ENCODE measurements at regions not wholly inside any gene's neighbourhood (a gene's known extent, or its start where the extent isn't known, plus 50 kb on each side); places are given as distances from the start of the nearest gene placed in this dataset.
"Not testable (repeated sequence)": the region's sequence is repeated elsewhere in the genome, so short reads cannot be mapped to it uniquely, and the experiment has no call there.

- H2AFZ ChIP-seq (ENCODE audit: low read depth, low read length); H3K4ac ChIP-seq (ENCODE audit: low read depth in 1 of 2, low read length in 2 of 2); H2BK15ac ChIP-seq (ENCODE audit: low read depth, poor library complexity, severe bottlenecking); H3K27me3 ChIP-seq (ENCODE audit: control insufficient read depth in 1 of 2, insufficient read depth in 1 of 2, low read length in 2 of 2); H4K91ac ChIP-seq (ENCODE audit: low read length); H3K9me3 ChIP-seq (ENCODE audit: control insufficient read depth, low read length); H3K4me2 ChIP-seq (ENCODE audit: low read length, poor library complexity, severe bottlenecking); H3K9ac ChIP-seq (ENCODE audit: low read length); H3K4me3 ChIP-seq (ENCODE audit: insufficient read depth in 1 of 2, low read depth in 1 of 2, low read length in 2 of 2); H2BK12ac ChIP-seq (ENCODE audit: low read length in 2 of 2); H2BK5ac ChIP-seq (ENCODE audit: low read depth, low read length, poor library complexity, severe bottlenecking); H2BK120ac ChIP-seq (ENCODE audit: low read depth, low read length); H3K27ac ChIP-seq (ENCODE audit: low read length, poor library complexity, severe bottlenecking); H3K23ac ChIP-seq (ENCODE audit: low read length in 2 of 2); H3K36me3 ChIP-seq (ENCODE audit: control insufficient read depth in 1 of 2, insufficient read depth in 2 of 2, low read depth in 1 of 2, low read length in 2 of 2); H3K18ac ChIP-seq (ENCODE audit: low read depth in 1 of 2, low read length in 2 of 2); H3K79me1 ChIP-seq (replicated peaks; ENCODE audit: low read length, poor library complexity, severe bottlenecking); H3K4me1 ChIP-seq (ENCODE audit: control insufficient read depth, insufficient read depth, low read depth, low read length); H3K14ac ChIP-seq (ENCODE audit: low read length in 2 of 2); DNase-seq; H4K8ac ChIP-seq (ENCODE audit: low read length); H2AK5ac ChIP-seq (ENCODE audit: low read length, severe bottlenecking): not testable (repeated sequence)
- 95% methylated on average over 2 of the region's 4 CpGs for WGBS
Measured at GRCh38 chr10:21106931-21107330, 209.8 kb upstream of the NEBL start.

- H4K8ac ChIP-seq (ENCODE audit: low read length); H2BK5ac ChIP-seq (ENCODE audit: low read depth, low read length, poor library complexity, severe bottlenecking); H3K9me3 ChIP-seq (ENCODE audit: control insufficient read depth, low read length); H3K79me1 ChIP-seq (replicated peaks; ENCODE audit: low read length, poor library complexity, severe bottlenecking); H3K9ac ChIP-seq (ENCODE audit: low read length); H3K4ac ChIP-seq (ENCODE audit: low read depth in 1 of 2, low read length in 2 of 2); H2BK15ac ChIP-seq (ENCODE audit: low read depth, poor library complexity, severe bottlenecking); DNase-seq; H3K4me1 ChIP-seq (ENCODE audit: control insufficient read depth, insufficient read depth, low read depth, low read length); H2BK120ac ChIP-seq (ENCODE audit: low read depth, low read length); H2BK12ac ChIP-seq (ENCODE audit: low read length in 2 of 2); H3K23ac ChIP-seq (ENCODE audit: low read length in 2 of 2); H3K36me3 ChIP-seq (ENCODE audit: control insufficient read depth in 1 of 2, insufficient read depth in 2 of 2, low read depth in 1 of 2, low read length in 2 of 2); H3K4me3 ChIP-seq (ENCODE audit: insufficient read depth in 1 of 2, low read depth in 1 of 2, low read length in 2 of 2); H3K27ac ChIP-seq (ENCODE audit: low read length, poor library complexity, severe bottlenecking); H3K27me3 ChIP-seq (ENCODE audit: control insufficient read depth in 1 of 2, insufficient read depth in 1 of 2, low read length in 2 of 2); H2AK5ac ChIP-seq (ENCODE audit: low read length, severe bottlenecking); H4K91ac ChIP-seq (ENCODE audit: low read length); H2AFZ ChIP-seq (ENCODE audit: low read depth, low read length); H3K4me2 ChIP-seq (ENCODE audit: low read length, poor library complexity, severe bottlenecking); H3K14ac ChIP-seq (ENCODE audit: low read length in 2 of 2); H3K18ac ChIP-seq (ENCODE audit: low read depth in 1 of 2, low read length in 2 of 2): not testable (repeated sequence)
- WGBS: 90% methylated on average over 3 of the region's 3 CpGs
Measured at GRCh38 chr10:21105331-21105730, 208.2 kb upstream of the NEBL start.

- Histone ChIP-seq H3K4me2 (ENCODE audit: low read length, poor library complexity, severe bottlenecking) (no peak overlapping the region), H3K36me3 (ENCODE audit: control insufficient read depth in 1 of 2, insufficient read depth in 2 of 2, low read depth in 1 of 2, low read length in 2 of 2) (no peaks in the 10 kb centered on the region), H3K9ac (ENCODE audit: low read length) (peak overlapping the region; percentile 42), H4K91ac (ENCODE audit: low read length) (no peak overlapping the region), H2BK12ac (ENCODE audit: low read length in 2 of 2) (no peak overlapping the region), H3K9me3 (ENCODE audit: control insufficient read depth, low read length) (no peaks in the 10 kb centered on the region), H3K18ac (ENCODE audit: low read depth in 1 of 2, low read length in 2 of 2) (no peak overlapping the region), H3K23ac (ENCODE audit: low read length in 2 of 2) (no peak overlapping the region), H2AK5ac (ENCODE audit: low read length, severe bottlenecking) (no peak overlapping the region), H3K79me1 (replicated peaks; ENCODE audit: low read length, poor library complexity, severe bottlenecking) (no peaks in the 10 kb centered on the region), H2BK15ac (ENCODE audit: low read depth, poor library complexity, severe bottlenecking) (no peak overlapping the region), H3K4ac (ENCODE audit: low read depth in 1 of 2, low read length in 2 of 2) (no peak overlapping the region), H4K8ac (ENCODE audit: low read length) (no peak overlapping the region), H2BK5ac (ENCODE audit: low read depth, low read length, poor library complexity, severe bottlenecking) (no peak overlapping the region), H3K27ac (ENCODE audit: low read length, poor library complexity, severe bottlenecking) (no peak overlapping the region), H2BK120ac (ENCODE audit: low read depth, low read length) (no peak overlapping the region), H3K4me1 (ENCODE audit: control insufficient read depth, insufficient read depth, low read depth, low read length) (no peaks in the 10 kb centered on the region), H3K27me3 (ENCODE audit: control insufficient read depth in 1 of 2, insufficient read depth in 1 of 2, low read length in 2 of 2) (no peaks in the 10 kb centered on the region), H3K4me3 (ENCODE audit: insufficient read depth in 1 of 2, low read depth in 1 of 2, low read length in 2 of 2) (no peak overlapping the region), H2AFZ (ENCODE audit: low read depth, low read length) (no peak overlapping the region), H3K14ac (ENCODE audit: low read length in 2 of 2) (no peak overlapping the region)
- 53% methylated on average over 5 of the region's 7 CpGs for WGBS
- DNase-seq: peak; percentile 68
Measured at GRCh38 chr10:21100871-21101514, 203.9 kb upstream of the NEBL start.

GRCh38 chr10:21100190-21100589 lies 203.1 kb upstream of the NEBL start:
- no peak overlapping the region for H2BK5ac ChIP-seq (ENCODE audit: low read depth, low read length, poor library complexity, severe bottlenecking)
- no peaks in the 10 kb centered on the region for H3K36me3 ChIP-seq (ENCODE audit: control insufficient read depth in 1 of 2, insufficient read depth in 2 of 2, low read depth in 1 of 2, low read length in 2 of 2)
- no peak overlapping the region for H4K91ac ChIP-seq (ENCODE audit: low read length)
- no peak overlapping the region for H3K27ac ChIP-seq (ENCODE audit: low read length, poor library complexity, severe bottlenecking)
- H3K4ac ChIP-seq (ENCODE audit: low read depth in 1 of 2, low read length in 2 of 2): no peak overlapping the region
- H2AK5ac ChIP-seq (ENCODE audit: low read length, severe bottlenecking): no peak overlapping the region
- no peaks in the 10 kb centered on the region for H3K27me3 ChIP-seq (ENCODE audit: control insufficient read depth in 1 of 2, insufficient read depth in 1 of 2, low read length in 2 of 2)
- no peak overlapping the region for H3K4me3 ChIP-seq (ENCODE audit: insufficient read depth in 1 of 2, low read depth in 1 of 2, low read length in 2 of 2)
- peak overlapping the region; percentile 42 for H3K9ac ChIP-seq (ENCODE audit: low read length)
- no peak overlapping the region for H3K4me2 ChIP-seq (ENCODE audit: low read length, poor library complexity, severe bottlenecking)
- no peak overlapping the region for H3K23ac ChIP-seq (ENCODE audit: low read length in 2 of 2)
- H3K4me1 ChIP-seq (ENCODE audit: control insufficient read depth, insufficient read depth, low read depth, low read length): no peaks in the 10 kb centered on the region
- H3K79me1 ChIP-seq (replicated peaks; ENCODE audit: low read length, poor library complexity, severe bottlenecking): no peaks in the 10 kb centered on the region
- no peak overlapping the region for H2BK120ac ChIP-seq (ENCODE audit: low read depth, low read length)
- H2BK12ac ChIP-seq (ENCODE audit: low read length in 2 of 2): peak overlapping the region in 1 of 2 experiments; percentile 10
- peak overlapping the region in 1 of 2 experiments; percentile 59 for H3K14ac ChIP-seq (ENCODE audit: low read length in 2 of 2)
- H2BK15ac ChIP-seq (ENCODE audit: low read depth, poor library complexity, severe bottlenecking): peak overlapping the region; percentile 57
- DNase-seq: no peak
- H2AFZ ChIP-seq (ENCODE audit: low read depth, low read length): no peak overlapping the region
- no peak overlapping the region for H4K8ac ChIP-seq (ENCODE audit: low read length)
- H3K18ac ChIP-seq (ENCODE audit: low read depth in 1 of 2, low read length in 2 of 2): peak overlapping the region in 1 of 2 experiments; percentile 7
- 94% methylated on average over 12 of the region's 12 CpGs for WGBS
- H3K9me3 ChIP-seq (ENCODE audit: control insufficient read depth, low read length): no peaks in the 10 kb centered on the region
